GM12892 (cell line): ENCODE measurements at regions not wholly inside any gene's neighbourhood (a gene's known extent, or its start where the extent isn't known, plus 50 kb on each side); places are given as distances from the start of the nearest gene placed in this dataset.

Experiments used
- DNase-seq: peaks from one replicate; pipeline ENCODE4 v3.0.0; 2011; ENCODE audit not compliant: insufficient read length
- FAIRE-seq: peaks from 2 replicates; lab custom pipeline; 2011; peaks lifted over from hg19 to GRCh38; lab: Jason Lieb, UNC
- POLR2A ChIP-seq: IDR thresholded peaks from 2 replicates; pipeline ENCODE4 v1.6.1; 2011; ENCODE audit warnings: low read depth, low read length, control low read depth
- POLR2AphosphoS5 ChIP-seq: IDR thresholded peaks from 2 replicates; pipeline ENCODE4 v1.6.1; 2011; ENCODE audit warnings: low read depth, low read length, control low read depth
- TAF1 ChIP-seq: IDR thresholded peaks from 2 replicates; pipeline ENCODE4 v1.6.1; 2011; ENCODE audit warnings: low read depth, mild to moderate bottlenecking, control low read depth, low read length, borderline replicate concordance

- DNase-seq, result no peak
- FAIRE-seq, result no peak
- TF ChIP-seq TAF1, result no peak
- no peak for TF ChIP-seq POLR2AphosphoS5
- no peak for TF ChIP-seq POLR2A
Measured at GRCh38 chr5:57858905-57859304, 376.3 kb upstream of the ACTBL2 start.

- DNase-seq (no peak), FAIRE-seq (no peak)
- TF ChIP-seq TAF1, result no peak
- no peak for TF ChIP-seq POLR2AphosphoS5
- no peak for TF ChIP-seq POLR2A
Measured at GRCh38 chr5:57857696-57858095, 375.1 kb upstream of the ACTBL2 start.

GRCh38 chr5:57855831-57856230, 373.2 kb upstream of the ACTBL2 start:
- DNase-seq, result no peak
- TF ChIP-seq TAF1, result no peak
- TF ChIP-seq POLR2A, result no peak
- TF ChIP-seq POLR2AphosphoS5, result no peak
- FAIRE-seq, result no peak

GRCh38 chr5:57853929-57854697, 371.5 kb upstream of the ACTBL2 start:
- DNase-seq, result no peak
- FAIRE-seq, result no peak
- TF ChIP-seq TAF1 (no peak), POLR2A (no peak), POLR2AphosphoS5 (no peak)

GRCh38 chr5:57850109-57850508, 367.5 kb upstream of the ACTBL2 start:
- no peak for FAIRE-seq
- no peak for TF ChIP-seq TAF1
- no peak for TF ChIP-seq POLR2A
- TF ChIP-seq POLR2AphosphoS5, result no peak
- DNase-seq, result no peak

GRCh38 chr5:57845025-57845424, 362.4 kb upstream of the ACTBL2 start:
- TF ChIP-seq TAF1 (no peak), POLR2AphosphoS5 (no peak), POLR2A (no peak)
- no peak for DNase-seq
- FAIRE-seq, result no peak

- FAIRE-seq (no peak), DNase-seq (no peak)
- no peak for TF ChIP-seq TAF1
- no peak for TF ChIP-seq POLR2AphosphoS5
- TF ChIP-seq POLR2A, result no peak
Measured at GRCh38 chr5:57844410-57844809, 361.8 kb upstream of the ACTBL2 start.

- no peak for FAIRE-seq
- TF ChIP-seq POLR2AphosphoS5 (no peak), POLR2A (no peak), TAF1 (no peak)
- no peak for DNase-seq
Measured at GRCh38 chr5:57843059-57843367, 360.4 kb upstream of the ACTBL2 start.

GRCh38 chr5:57842364-57843058, 359.9 kb upstream of the ACTBL2 start:
- DNase-seq (no peak), FAIRE-seq (no peak)
- TF ChIP-seq POLR2AphosphoS5, result no peak
- TF ChIP-seq TAF1, result no peak
- no peak for TF ChIP-seq POLR2A

- TF ChIP-seq TAF1, result no peak
- no peak for TF ChIP-seq POLR2A
- no peak for TF ChIP-seq POLR2AphosphoS5
- DNase-seq, result no peak
- no peak for FAIRE-seq
Measured at GRCh38 chr5:57841676-57842363, 359.2 kb upstream of the ACTBL2 start.

- no peak for DNase-seq
- TF ChIP-seq TAF1 (no peak), POLR2A (no peak), POLR2AphosphoS5 (no peak)
- no peak for FAIRE-seq
Measured at GRCh38 chr5:57839437-57840079, 356.9 kb upstream of the ACTBL2 start.

GRCh38 chr5:57839025-57839424, 356.4 kb upstream of the ACTBL2 start:
- no peak for FAIRE-seq
- TF ChIP-seq POLR2AphosphoS5 (no peak), POLR2A (no peak), TAF1 (no peak)
- DNase-seq, result no peak
